ENCODE measurements at regions not wholly inside any gene's neighbourhood (a gene's known extent, or its start where the extent isn't known, plus 50 kb on each side); places are given as distances from the start of the nearest gene placed in this dataset.

- Histone ChIP-seq H3K9me3 (ENCODE audit: insufficient read depth, low read depth) (no peaks in the 10 kb centered on the region), H3K4me3 (no peak overlapping the region), H3F3A (ENCODE audit: insufficient read depth, low read depth) (no peaks in the 10 kb centered on the region), H2AFZ (no peak overlapping the region), H3K27ac (no peak overlapping the region), H4K20me1 (ENCODE audit: insufficient read depth) (no peaks in the 10 kb centered on the region), H3K79me2 (ENCODE audit: low read depth) (no peaks in the 10 kb centered on the region), H3K4me2 (no peak overlapping the region), H3K4me1 (replicated peaks; ENCODE audit: insufficient read depth) (no peaks in the 10 kb centered on the region), H3K27me3 (ENCODE audit: insufficient read depth, low read depth) (peaks cover 80% of the 10 kb centered on the region), H3K36me3 (ENCODE audit: low read depth) (no peaks in the 10 kb centered on the region), H3K9me2 (ENCODE audit: insufficient read depth) (no peaks in the 10 kb centered on the region)
- no peak for TF ChIP-seq CTCF (conservative IDR thresholded peaks at IDR 0.05)
- no peak for TF ChIP-seq EZH2 (IDR thresholded peaks at IDR 0.05; ENCODE audit: low read depth)
- DNase-seq, result no peak
- no TSS peak for BruUV-seq (replicated peaks)
- ChIA-PET POLR2A (ENCODE audit: unreplicated experiment) (interaction anchor here (0.6 kb wide), 1 partner anchor 13 kb away, joined by 9 read pairs; no protein-coding TSS in a partner anchor), CTCF (no interaction called here)
- intact Hi-C loops (cut with micrococcal nuclease; ENCODE audit: unreplicated experiment), result no loop called here
Observed at GRCh38 chr5:3281366-3281765, 314.3 kb upstream of the IRX1 start.

- no peaks in the 10 kb centered on the region for H3K9me3 ChIP-seq (ENCODE audit: insufficient read depth, low read depth)
- intact Hi-C loops (cut with micrococcal nuclease; ENCODE audit: unreplicated experiment), result no loop called here
- DNase-seq, result no peak
- no peak overlapping the region for H3K4me3 ChIP-seq
- H3K4me1 ChIP-seq (replicated peaks; ENCODE audit: insufficient read depth), result no peaks in the 10 kb centered on the region
- H3K9me2 ChIP-seq (ENCODE audit: insufficient read depth), result no peaks in the 10 kb centered on the region
- ChIA-PET POLR2A (ENCODE audit: unreplicated experiment) (no interaction called here), CTCF (no interaction called here)
- H3K4me2 ChIP-seq, result no peak overlapping the region
- no peaks in the 10 kb centered on the region for H3K79me2 ChIP-seq (ENCODE audit: low read depth)
- H3F3A ChIP-seq (ENCODE audit: insufficient read depth, low read depth), result no peaks in the 10 kb centered on the region
- no peaks in the 10 kb centered on the region for H4K20me1 ChIP-seq (ENCODE audit: insufficient read depth)
- no peaks in the 10 kb centered on the region for H3K36me3 ChIP-seq (ENCODE audit: low read depth)
- H2AFZ ChIP-seq, result no peak overlapping the region
- TF ChIP-seq CTCF (conservative IDR thresholded peaks at IDR 0.05), result no peak
- TF ChIP-seq EZH2 (IDR thresholded peaks at IDR 0.05; ENCODE audit: low read depth), result no peak
- BruUV-seq (replicated peaks), result no TSS peak
- H3K27me3 ChIP-seq (ENCODE audit: insufficient read depth, low read depth), result peaks cover 70% of the 10 kb centered on the region
- no peak overlapping the region for H3K27ac ChIP-seq
Observed at GRCh38 chr5:3278643-3279042, 317.0 kb upstream of the IRX1 start.

DNA sequence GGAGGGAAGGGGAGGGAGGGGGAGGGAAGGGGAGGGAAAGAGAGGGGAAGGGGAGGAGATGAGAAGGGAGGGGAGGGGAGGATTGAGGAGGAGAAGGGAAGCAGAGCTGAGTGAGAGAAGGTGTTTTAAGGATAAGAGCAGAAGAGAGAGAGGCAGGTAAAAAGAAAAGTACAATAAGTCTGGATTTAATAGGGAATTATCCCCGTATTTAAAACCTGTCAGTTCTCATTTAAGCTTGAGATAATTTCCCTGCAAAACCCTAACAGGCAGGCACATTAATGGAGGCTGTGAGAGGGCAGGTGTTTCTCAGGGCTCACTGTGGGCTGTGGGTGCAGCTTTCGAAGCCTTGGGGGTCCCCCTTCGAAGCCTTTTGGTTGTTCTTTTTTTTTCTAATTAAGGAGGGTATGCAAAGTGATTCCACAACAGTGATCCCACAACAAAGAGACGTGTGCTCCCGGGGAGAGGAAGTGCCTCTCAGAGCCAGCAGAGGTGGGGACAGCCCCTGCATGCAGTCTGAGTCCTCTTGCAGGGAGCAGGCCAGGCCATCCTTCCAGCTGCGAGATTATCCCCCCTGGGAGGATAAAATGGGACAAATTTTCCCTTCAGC is 317.9 kb upstream of the IRX1 start:
- Histone ChIP-seq H3K9me2 (ENCODE audit: insufficient read depth) (no peaks in the 10 kb centered on the region), H2AFZ (no peak overlapping the region), H3K9me3 (ENCODE audit: insufficient read depth, low read depth) (no peaks in the 10 kb centered on the region), H3K4me3 (no peak overlapping the region), H3K79me2 (ENCODE audit: low read depth) (no peaks in the 10 kb centered on the region), H3F3A (ENCODE audit: insufficient read depth, low read depth) (no peaks in the 10 kb centered on the region), H4K20me1 (ENCODE audit: insufficient read depth) (no peaks in the 10 kb centered on the region), H3K4me2 (no peak overlapping the region), H3K27ac (no peak overlapping the region), H3K4me1 (replicated peaks; ENCODE audit: insufficient read depth) (no peaks in the 10 kb centered on the region), H3K27me3 (ENCODE audit: insufficient read depth, low read depth) (peaks cover 75% of the 10 kb centered on the region), H3K36me3 (ENCODE audit: low read depth) (no peaks in the 10 kb centered on the region)
- no TSS peak for BruUV-seq (replicated peaks)
- no peak for DNase-seq
- TF ChIP-seq CTCF (conservative IDR thresholded peaks at IDR 0.05) (no peak), EZH2 (IDR thresholded peaks at IDR 0.05; ENCODE audit: low read depth) (no peak)
- intact Hi-C loops (cut with micrococcal nuclease; ENCODE audit: unreplicated experiment), result no loop called here
- ChIA-PET CTCF (no interaction called here), POLR2A (ENCODE audit: unreplicated experiment) (no interaction called here)
